K562 (cell line): ENCODE measurements at regions not wholly inside any gene's neighbourhood (a gene's known extent, or its start where the extent isn't known, plus 50 kb on each side); places are given as distances from the start of the nearest gene placed in this dataset.

Source experiments
- ATAC-seq: fragments of 200-7000 bp; cut with Tn5 transposase; 3 replicates; pipeline ENCODE4 v1.9.1; 2020; ENCODE audit warnings: moderate library complexity
- BruUV-seq: library from RNA; stranded (reverse); fragments of 400-500 nt; replicated peaks from 2 replicates; lab custom pipeline; 2021; lab: Mats Ljungman, UMichigan
- CTCF ChIA-PET: fragments of 300-600 bp; formaldehyde crosslinking; extraction: SDS; loops from one replicate; lab custom pipeline; 2021; ENCODE audit warnings: low intra/inter-chr PET ratio; lab: Yijun Ruan, JAX
- POLR2A ChIA-PET: fragments of 300-600, 350-650 bp; sonication (Branson Sonifier 250); formaldehyde crosslinking; extraction: SDS; loops from one replicate; lab custom pipeline; 2021; ENCODE audit warnings: antibody characterized with exemption, inconsistent platforms; lab: Yijun Ruan, JAX
- DNase-seq, 4 experiments: peaks; one replicate each; pipeline versions ENCODE4 v3.0.0 to v3.0.0-alpha.2; 2011 to 2018; ENCODE audit warnings: low spot score in 3 of 4, mixed read lengths in 3 of 4; ENCODE audit errors: extremely low read depth in 1 of 4
- FAIRE-seq: peaks from 2 replicates; lab custom pipeline; 2011; peaks lifted over from hg19 to GRCh38; lab: Jason Lieb, UNC
- H2AFZ ChIP-seq: 2 replicates; pipeline ENCODE4 v1.6.0; 2011; ENCODE audit warnings: low read depth, low read length, control low read depth, inconsistent platforms
- H3K27ac ChIP-seq: fragments of 200-600 bp; 3 replicates; pipeline ENCODE4 v1.8.0; 2011; ENCODE audit warnings: low read depth, mild to moderate bottlenecking, control low read depth, inconsistent platforms, low read length, moderate library complexity, mixed read lengths; ENCODE audit errors: extremely low read depth
- H3K27me3 ChIP-seq, 2 experiments: fragments of 300-600 bp in 1 of 2; 2 replicates in 1 of 2; 3 replicates in 1 of 2; pipeline versions ENCODE4 v1.6.0 to v1.8.0; 2011; ENCODE audit warnings: inconsistent platforms in 2 of 2, low read length in 2 of 2, mild to moderate bottlenecking in 1 of 2, mixed read lengths in 1 of 2, moderate library complexity in 1 of 2; ENCODE audit not compliant: control insufficient read depth in 2 of 2, insufficient read depth in 2 of 2
- H3K36me3 ChIP-seq: fragments of 300-600 bp; 3 replicates; pipeline ENCODE4 v1.8.0; 2011; ENCODE audit warnings: mild to moderate bottlenecking, low read length, inconsistent platforms; ENCODE audit not compliant: control insufficient read depth, insufficient read depth
- H3K4me1 ChIP-seq, 2 experiments: fragments of 200-600 bp in 1 of 2; replicated peaks in 1 of 2; 2 replicates in 1 of 2; 3 replicates in 1 of 2; pipeline versions ENCODE4 v1.5.1 to v1.8.0; 2011; ENCODE audit warnings: inconsistent platforms in 2 of 2, low read length in 2 of 2, mild to moderate bottlenecking in 1 of 2, mixed read lengths in 1 of 2, moderate library complexity in 1 of 2; ENCODE audit not compliant: control insufficient read depth in 2 of 2, insufficient read depth in 2 of 2
- H3K4me2 ChIP-seq: 2 replicates; pipeline ENCODE4 v1.6.1; 2011; ENCODE audit warnings: low read length, control low read depth, inconsistent platforms, mixed read lengths; ENCODE audit not compliant: insufficient read depth
- H3K4me3 ChIP-seq: fragments of 200-600 bp; sonication (generic), shearing (Covaris generic); 2 replicates; pipeline ENCODE4 v1.5.1; 2016; ENCODE audit warnings: control low read depth, inconsistent platforms
- H3K79me2 ChIP-seq: fragments of 200-600 bp; 3 replicates; pipeline ENCODE4 v1.8.0; 2011; ENCODE audit warnings: low read length, inconsistent platforms; ENCODE audit not compliant: control insufficient read depth, insufficient read depth
- H3K9ac ChIP-seq, 2 experiments: 2 replicates each; pipeline versions ENCODE4 v1.6.0 to v1.6.1; 2011; ENCODE audit warnings: low read depth in 2 of 2, low read length in 2 of 2, control low read depth in 1 of 2, inconsistent platforms in 1 of 2, mild to moderate bottlenecking in 1 of 2, mixed read lengths in 1 of 2; ENCODE audit not compliant: insufficient read depth in 1 of 2
- H3K9me1 ChIP-seq: one replicate; pipeline ENCODE4 v1.6.0; 2011; ENCODE audit warnings: inconsistent platforms, mild to moderate bottlenecking, low read length, moderate library complexity; ENCODE audit not compliant: control insufficient read depth, insufficient read depth
- H3K9me3 ChIP-seq: replicated peaks from 2 replicates; pipeline ENCODE4 v1.5.1; 2011; ENCODE audit warnings: low read depth, low read length, inconsistent platforms; ENCODE audit not compliant: control insufficient read depth, insufficient read depth
- H4K20me1 ChIP-seq: replicated peaks from 2 replicates; pipeline ENCODE4 v1.6.1; 2011; ENCODE audit warnings: low read length, inconsistent platforms, mixed read lengths; ENCODE audit not compliant: control insufficient read depth, insufficient read depth
- BCL6 ChIP-seq: fragments of 250-450 bp; sonication (Bioruptor Pico); IDR thresholded peaks from 2 replicates; pipeline ENCODE4 v1.4.0; 2020
- CTBP1 ChIP-seq: fragments of 450-650 bp; IDR thresholded peaks from 2 replicates; pipeline ENCODE4 v1.6.1; 2016; ENCODE audit warnings: borderline replicate concordance
- ETV6 ChIP-seq, 3 experiments: fragments of 150-350 bp in 1 of 3; sonication (generic) in 1 of 3; formaldehyde crosslinking in 1 of 3; IDR thresholded peaks; 2 replicates each; pipeline versions ENCODE4 v1.6.1 to v1.8.0; 2014 to 2022; ENCODE audit warnings: borderline replicate concordance in 2 of 3, low read depth in 2 of 3, antibody characterized with exemption in 1 of 3, low read length in 1 of 3, mild to moderate bottlenecking in 1 of 3, missing genetic modification reagents in 1 of 3
- HNRNPK ChIP-seq: fragments of 200-400 bp; formaldehyde crosslinking; IDR thresholded peaks from one replicate; pipeline ENCODE4 v1.6.1; 2018; ENCODE audit warnings: mild to moderate bottlenecking, low read depth, low read length; ENCODE audit not compliant: poor library complexity, severe bottlenecking
- HNRNPLL ChIP-seq: fragments of 200-400 bp; formaldehyde crosslinking; IDR thresholded peaks from 2 replicates; pipeline ENCODE4 v1.6.1; 2017; ENCODE audit warnings: low read length, low read depth, mild to moderate bottlenecking; ENCODE audit not compliant: poor library complexity, severe bottlenecking
- RAD51 ChIP-seq: fragments of 450-650 bp; IDR thresholded peaks from 2 replicates; pipeline ENCODE4 v1.7.1; 2016; ENCODE audit warnings: low read depth, mild to moderate bottlenecking, borderline replicate concordance
- RBM14 ChIP-seq: fragments of 200-400 bp; formaldehyde crosslinking; IDR thresholded peaks from 2 replicates; pipeline ENCODE4 v1.6.1; 2018; ENCODE audit warnings: low read depth, mild to moderate bottlenecking, low read length, moderate library complexity, borderline replicate concordance; ENCODE audit not compliant: insufficient read depth
- RCOR1 ChIP-seq, 2 experiments: IDR thresholded peaks; 2 replicates each; pipeline ENCODE4 v1.6.1; 2012; ENCODE audit warnings: low read depth in 2 of 2, low read length in 2 of 2, borderline replicate concordance in 1 of 2, improper control_type of control experiment in 1 of 2
- ZFP1 ChIP-seq: fragments of 450-650 bp; formaldehyde crosslinking; IDR thresholded peaks from 2 replicates; pipeline ENCODE4 v1.4.0; 2020; ENCODE audit warnings: mild to moderate bottlenecking, mixed read lengths
- ZNF212 ChIP-seq: fragments of 450-650 bp; formaldehyde crosslinking; IDR thresholded peaks from 2 replicates; pipeline ENCODE4 v1.4.0; 2020; ENCODE audit warnings: mild to moderate bottlenecking
- WGBS: fragments of 100-300 bp; shearing (Covaris generic); methylation state at CpG from one replicate; pipeline ENCODE4 v1.1.6; 2016; ENCODE audit warnings: low coverage, mixed read lengths; ENCODE audit not compliant: insufficient coverage; ENCODE audit errors: missing lambda C conversion rate; 5-methylcytosine and 5-hydroxymethylcytosine counted together
- in situ Hi-C: fragments of 300-500 bp; cut with MboI; formaldehyde crosslinking; loops from 4 replicates; pipeline ENCODE4 v1.15.0; 2018; ENCODE audit warnings: inconsistent platforms, mixed read lengths
- intact Hi-C: fragments of 100-400 bp; cut with micrococcal nuclease; formaldehyde crosslinking; loops from 2 replicates; pipeline ENCODE4 v1.14.2; 2022
- TF ChIP-seq, protein P1 (sequence below), 2 experiments: fragments of 150-350 bp in 1 of 2; IDR thresholded peaks; 2 replicates each; pipeline ENCODE4 v1.6.1; 2012 to 2016; ENCODE audit warnings: low read depth in 2 of 2, low read length in 2 of 2, mild to moderate bottlenecking in 1 of 2, moderate library complexity in 1 of 2
- TF ChIP-seq, protein P2 (sequence below): fragments of 250-450 bp; sonication (Bioruptor Pico); IDR thresholded peaks from 2 replicates; pipeline ENCODE4 v1.5.0; 2021
- TF ChIP-seq, protein P3 (sequence below), 2 experiments: fragments of 200-800 bp in 1 of 2; sonication (Bioruptor generic) in 1 of 2; sonication (generic) in 1 of 2; formaldehyde crosslinking in 1 of 2; IDR thresholded peaks in 1 of 2; conservative IDR thresholded peaks in 1 of 2; 2 replicates each; pipeline versions ENCODE4 v1.5.0 to v1.6.1; 2016 to 2020; ENCODE audit warnings: missing compliant biosample characterization in 1 of 2, missing genetic modification characterization in 1 of 2, missing genetic modification reagents in 1 of 2

DNA sequence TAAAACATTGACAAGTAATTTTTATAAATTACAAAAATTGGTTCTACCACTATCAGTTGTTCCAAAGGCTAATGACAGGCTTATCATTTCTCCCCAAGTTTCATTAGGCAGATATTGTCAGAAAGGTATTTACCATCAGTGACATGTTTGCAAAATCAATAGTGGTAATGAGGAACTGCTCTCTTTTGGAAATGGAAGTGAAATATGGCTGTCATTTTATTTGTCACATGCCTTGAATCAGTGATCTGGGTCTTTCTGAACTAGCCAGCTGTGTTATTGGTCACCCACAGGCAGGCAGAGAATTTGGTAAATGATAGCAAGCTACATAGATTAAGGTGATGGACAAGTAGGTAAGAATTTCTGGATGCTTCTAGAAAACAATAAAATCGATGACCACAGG, 268.0 kb upstream of the ARHGEF26 start (continued):
- TF ChIP-seq, protein P1, sequence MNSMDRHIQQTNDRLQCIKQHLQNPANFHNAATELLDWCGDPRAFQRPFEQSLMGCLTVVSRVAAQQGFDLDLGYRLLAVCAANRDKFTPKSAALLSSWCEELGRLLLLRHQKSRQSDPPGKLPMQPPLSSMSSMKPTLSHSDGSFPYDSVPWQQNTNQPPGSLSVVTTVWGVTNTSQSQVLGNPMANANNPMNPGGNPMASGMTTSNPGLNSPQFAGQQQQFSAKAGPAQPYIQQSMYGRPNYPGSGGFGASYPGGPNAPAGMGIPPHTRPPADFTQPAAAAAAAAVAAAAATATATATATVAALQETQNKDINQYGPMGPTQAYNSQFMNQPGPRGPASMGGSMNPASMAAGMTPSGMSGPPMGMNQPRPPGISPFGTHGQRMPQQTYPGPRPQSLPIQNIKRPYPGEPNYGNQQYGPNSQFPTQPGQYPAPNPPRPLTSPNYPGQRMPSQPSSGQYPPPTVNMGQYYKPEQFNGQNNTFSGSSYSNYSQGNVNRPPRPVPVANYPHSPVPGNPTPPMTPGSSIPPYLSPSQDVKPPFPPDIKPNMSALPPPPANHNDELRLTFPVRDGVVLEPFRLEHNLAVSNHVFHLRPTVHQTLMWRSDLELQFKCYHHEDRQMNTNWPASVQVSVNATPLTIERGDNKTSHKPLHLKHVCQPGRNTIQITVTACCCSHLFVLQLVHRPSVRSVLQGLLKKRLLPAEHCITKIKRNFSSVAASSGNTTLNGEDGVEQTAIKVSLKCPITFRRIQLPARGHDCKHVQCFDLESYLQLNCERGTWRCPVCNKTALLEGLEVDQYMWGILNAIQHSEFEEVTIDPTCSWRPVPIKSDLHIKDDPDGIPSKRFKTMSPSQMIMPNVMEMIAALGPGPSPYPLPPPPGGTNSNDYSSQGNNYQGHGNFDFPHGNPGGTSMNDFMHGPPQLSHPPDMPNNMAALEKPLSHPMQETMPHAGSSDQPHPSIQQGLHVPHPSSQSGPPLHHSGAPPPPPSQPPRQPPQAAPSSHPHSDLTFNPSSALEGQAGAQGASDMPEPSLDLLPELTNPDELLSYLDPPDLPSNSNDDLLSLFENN (IDR thresholded peaks at IDR 0.05; ENCODE audit: low read depth in 2 of 2, low read length in 2 of 2), result no peak
- TF ChIP-seq RAD51 (no peak), RBM14 (no peak)

DNA sequence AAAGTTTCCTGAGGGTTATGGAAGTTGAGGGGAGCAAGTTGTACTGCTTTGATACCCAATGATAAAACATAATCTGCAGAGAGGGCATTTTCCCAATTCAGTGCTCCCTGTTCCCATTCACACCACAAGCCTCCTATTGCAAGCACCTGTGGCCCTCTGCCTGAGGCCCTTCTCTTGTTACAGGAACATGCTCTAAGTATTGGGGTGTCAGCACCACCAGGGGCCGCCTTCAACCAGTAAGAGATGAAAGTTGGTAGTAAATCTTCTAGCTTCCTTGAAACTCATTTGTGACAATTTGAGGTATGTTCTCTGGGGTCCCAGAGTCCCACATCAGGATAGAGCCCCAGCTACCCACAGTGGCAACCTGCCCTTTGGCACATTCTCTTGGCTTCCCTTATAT, 265.4 kb upstream of the ARHGEF26 start:
- Histone ChIP-seq H3K79me2 (no peaks in the 10 kb centered on the region), H3K4me2 (no peak overlapping the region), H3K9ac (no peak overlapping the region), H2AFZ (no peak overlapping the region), H3K4me1 (no peaks in the 10 kb centered on the region), H3K4me3 (no peak overlapping the region), H3K9me1 (no peaks in the 10 kb centered on the region), H3K27me3 (no peaks in the 10 kb centered on the region), H4K20me1 (no peaks in the 10 kb centered on the region), H3K36me3 (no peaks in the 10 kb centered on the region), H3K9me3 (no peaks in the 10 kb centered on the region), H3K27ac (no peak overlapping the region)
- CTCF ChIA-PET, result no interaction called here
- POLR2A ChIA-PET, result no interaction called here
- no TSS peak for BruUV-seq
- in situ Hi-C loops (no loop called here), intact Hi-C loops (no loop called here)
- WGBS, result 0% methylated on average over 1 of the region's 1 CpG
- FAIRE-seq (no peak), ATAC-seq (no peak), DNase-seq (peak in 1 of 4 experiments; percentile 3)
- TF ChIP-seq CTBP1 (no peak), HNRNPK (no peak), ZNF212 (CRISPR knock-in tag) (no peak), HNRNPLL (no peak), BCL6 (no peak), RCOR1 (IDR thresholded peaks at IDR 0.05; ENCODE audit: borderline replicate concordance in 1 of 2, low read depth in 2 of 2, low read length in 2 of 2) (no peak), ETV6 (IDR thresholded peaks at IDR 0.05; ENCODE audit: borderline replicate concordance in 1 of 2, low read depth in 2 of 2, low read length in 1 of 2) (no peak), ETV6 (CRISPR knock-in tag; IDR thresholded peaks at IDR 0.05; ENCODE audit: borderline replicate concordance) (no peak), ZFP1 (no peak)
- TF ChIP-seq, protein P2, sequence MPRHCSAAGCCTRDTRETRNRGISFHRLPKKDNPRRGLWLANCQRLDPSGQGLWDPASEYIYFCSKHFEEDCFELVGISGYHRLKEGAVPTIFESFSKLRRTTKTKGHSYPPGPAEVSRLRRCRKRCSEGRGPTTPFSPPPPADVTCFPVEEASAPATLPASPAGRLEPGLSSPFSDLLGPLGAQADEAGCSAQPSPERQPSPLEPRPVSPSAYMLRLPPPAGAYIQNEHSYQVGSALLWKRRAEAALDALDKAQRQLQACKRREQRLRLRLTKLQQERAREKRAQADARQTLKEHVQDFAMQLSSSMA (CRISPR knock-in tag), result no peak
- TF ChIP-seq, protein P3, sequence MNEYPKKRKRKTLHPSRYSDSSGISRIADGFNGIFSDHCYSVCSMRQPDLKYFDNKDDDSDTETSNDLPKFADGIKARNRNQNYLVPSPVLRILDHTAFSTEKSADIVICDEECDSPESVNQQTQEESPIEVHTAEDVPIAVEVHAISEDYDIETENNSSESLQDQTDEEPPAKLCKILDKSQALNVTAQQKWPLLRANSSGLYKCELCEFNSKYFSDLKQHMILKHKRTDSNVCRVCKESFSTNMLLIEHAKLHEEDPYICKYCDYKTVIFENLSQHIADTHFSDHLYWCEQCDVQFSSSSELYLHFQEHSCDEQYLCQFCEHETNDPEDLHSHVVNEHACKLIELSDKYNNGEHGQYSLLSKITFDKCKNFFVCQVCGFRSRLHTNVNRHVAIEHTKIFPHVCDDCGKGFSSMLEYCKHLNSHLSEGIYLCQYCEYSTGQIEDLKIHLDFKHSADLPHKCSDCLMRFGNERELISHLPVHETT (CRISPR knock-in tag; conservative IDR thresholded peaks at IDR 0.05 in 1 of 2, IDR thresholded peaks at IDR 0.05 in 1 of 2), result no peak
